ENCODE measurements at regions not wholly inside any gene's neighbourhood (a gene's known extent, or its start where the extent isn't known, plus 50 kb on each side); places are given as distances from the start of the nearest gene placed in this dataset.

- TF ChIP-seq POLR2A (IDR thresholded peaks at IDR 0.05) (no peak), CTCF (IDR thresholded peaks at IDR 0.05) (no peak)
- Histone ChIP-seq H3K4me1 (no peaks in the 10 kb centered on the region), H3K9me3 (no peaks in the 10 kb centered on the region), H3K27ac (no peak overlapping the region), H3K36me3 (ENCODE audit: low read depth, missing control alignments) (no peaks in the 10 kb centered on the region), H3K27me3 (no peaks in the 10 kb centered on the region), H3K4me3 (no peak overlapping the region)
- WGBS, 2 donors = 67 to 77% methylated on average over 10 of the region's 10 CpGs
- DNase-seq = no peak
- intact Hi-C loops (cut with DNase I; ENCODE audit: low total_unique reads) = no loop called here
Measured at GRCh38 chr11:130698174-130698573, 218.1 kb downstream of the SNX19 start.

- DNase-seq = no peak
Measured at GRCh38 chr11:130699561-130699960, 216.7 kb downstream of the SNX19 start.

GRCh38 chr11:130700092-130700491, 216.2 kb downstream of the SNX19 start:
- Histone ChIP-seq H3K4me1 (no peaks in the 10 kb centered on the region), H3K27ac (no peak overlapping the region), H3K9me3 (no peaks in the 10 kb centered on the region), H3K4me3 (no peak overlapping the region), H3K36me3 (ENCODE audit: low read depth, missing control alignments) (no peaks in the 10 kb centered on the region), H3K27me3 (no peaks in the 10 kb centered on the region)
- no peak for TF ChIP-seq POLR2A (IDR thresholded peaks at IDR 0.05)
- no peak for TF ChIP-seq CTCF (IDR thresholded peaks at IDR 0.05)
- intact Hi-C loops (cut with DNase I; ENCODE audit: low total_unique reads) = no loop called here
- DNase-seq = no peak

More at GRCh38 chr11:130699561-130699960, 216.7 kb downstream of the SNX19 start:
- Histone ChIP-seq H3K4me1 (no peaks in the 10 kb centered on the region), H3K4me3 (no peak overlapping the region), H3K9me3 (no peaks in the 10 kb centered on the region), H3K36me3 (ENCODE audit: low read depth, missing control alignments) (no peaks in the 10 kb centered on the region), H3K27me3 (no peaks in the 10 kb centered on the region), H3K27ac (no peak overlapping the region)
- TF ChIP-seq CTCF (IDR thresholded peaks at IDR 0.05) = no peak
- TF ChIP-seq POLR2A (IDR thresholded peaks at IDR 0.05) = no peak
- intact Hi-C loops (cut with DNase I; ENCODE audit: low total_unique reads) = no loop called here
- 86 to 94% methylated on average over 7 of the region's 7 CpGs for WGBS, 2 donors

- TF ChIP-seq CTCF (IDR thresholded peaks at IDR 0.05) (no peak), POLR2A (IDR thresholded peaks at IDR 0.05) (no peak)
- no peak for DNase-seq
- intact Hi-C loops (cut with DNase I; ENCODE audit: low total_unique reads) = no loop called here
- Histone ChIP-seq H3K4me3 (no peak overlapping the region), H3K27ac (no peak overlapping the region), H3K36me3 (ENCODE audit: low read depth, missing control alignments) (no peaks in the 10 kb centered on the region), H3K9me3 (no peaks in the 10 kb centered on the region), H3K27me3 (no peaks in the 10 kb centered on the region), H3K4me1 (no peaks in the 10 kb centered on the region)
- 90 to 96% methylated on average over 6 to 9 of the region's 9 CpGs for whole genome bisulfite sequencing, 2 donors
Measured at GRCh38 chr11:130703489-130704190, 212.6 kb downstream of the SNX19 start.
